Cardiac muscle cell (in vitro differentiated cells and primary cell): ENCODE measurements at regions not wholly inside any gene's neighbourhood (a gene's known extent, or its start where the extent isn't known, plus 50 kb on each side); places are given as distances from the start of the nearest gene placed in this dataset.
A peak's percentile ranks its signal among the peaks of the same experiment; 100 is the strongest.

ENCODE experiments used
- DNase-seq, 2 donors: peaks; one replicate each; pipeline versions ENCODE4 v3.0.0 to v3.0.0-alpha.2; 2010 to 2017; ENCODE audit warnings: low read depth in 1 of 2, low spot score in 1 of 2
- H3K27ac ChIP-seq: fragments of 200-600 bp; sonication (generic); 2 replicates; pipeline ENCODE4 v1.5.1; 2016
- H3K27me3 ChIP-seq: fragments of 200-600 bp; sonication (generic); 2 replicates; pipeline ENCODE4 v1.6.0; 2016; ENCODE audit warnings: control low read depth
- H3K36me3 ChIP-seq: fragments of 200-600 bp; sonication (generic); 2 replicates; pipeline ENCODE4 v1.5.1; 2016; ENCODE audit warnings: control low read depth
- H3K4me1 ChIP-seq: fragments of 200-600 bp; sonication (generic); 2 replicates; pipeline ENCODE4 v1.8.1; 2017; ENCODE audit warnings: low read depth, mild to moderate bottlenecking, mixed run types
- H3K4me3 ChIP-seq: fragments of 200-600 bp; sonication (generic); 2 replicates; pipeline ENCODE4 v1.5.1; 2016; ENCODE audit warnings: mild to moderate bottlenecking
- H3K9me3 ChIP-seq: fragments of 200-600 bp; sonication (generic); 2 replicates; pipeline ENCODE4 v1.5.1; 2017; ENCODE audit warnings: low read depth, mild to moderate bottlenecking, control low read depth
- CTCF ChIP-seq: IDR thresholded peaks from 2 replicates; pipeline ENCODE4 v1.5.1; 2012; ENCODE audit warnings: low read depth, mild to moderate bottlenecking, low read length

- H3K27me3 ChIP-seq: no peaks in the 10 kb centered on the region
- peak in 1 of 2 donors; percentile 3 for DNase-seq
- no peak overlapping the region for H3K4me3 ChIP-seq
- H3K9me3 ChIP-seq: no peaks in the 10 kb centered on the region
- no peak for TF ChIP-seq CTCF
- no peak overlapping the region for H3K27ac ChIP-seq
- no peaks in the 10 kb centered on the region for H3K4me1 ChIP-seq
- H3K36me3 ChIP-seq: no peaks in the 10 kb centered on the region
These were observed 403.8 kb downstream of the SLITRK5 start for GRCh38 chr13:88074794-88075510.

GRCh38 chr13:88085036-88085435 is 413.9 kb downstream of the SLITRK5 start:
- TF ChIP-seq CTCF: no peak
- no peak for DNase-seq
- no peaks in the 10 kb centered on the region for H3K36me3 ChIP-seq

GRCh38 chr13:88086577-88086976 is 415.4 kb downstream of the SLITRK5 start:
- no peak overlapping the region for H3K27ac ChIP-seq
- H3K27me3 ChIP-seq: no peaks in the 10 kb centered on the region
- no peak overlapping the region for H3K4me3 ChIP-seq
- no peak for TF ChIP-seq CTCF
- H3K4me1 ChIP-seq: no peaks in the 10 kb centered on the region
- H3K36me3 ChIP-seq: no peaks in the 10 kb centered on the region
- H3K9me3 ChIP-seq: no peaks in the 10 kb centered on the region
- no peak for DNase-seq

More at GRCh38 chr13:88085036-88085435, 413.9 kb downstream of the SLITRK5 start:
- H3K27me3 ChIP-seq: no peaks in the 10 kb centered on the region
- no peaks in the 10 kb centered on the region for H3K4me1 ChIP-seq
- no peaks in the 10 kb centered on the region for H3K9me3 ChIP-seq
- H3K4me3 ChIP-seq: no peak overlapping the region
- H3K27ac ChIP-seq: no peak overlapping the region

GRCh38 chr13:88097541-88097940 is 426.4 kb downstream of the SLITRK5 start:
- H3K9me3 ChIP-seq: no peaks in the 10 kb centered on the region
- H3K27ac ChIP-seq: no peak overlapping the region
- DNase-seq: no peak
- H3K36me3 ChIP-seq: no peaks in the 10 kb centered on the region
- H3K4me1 ChIP-seq: no peaks in the 10 kb centered on the region
- H3K4me3 ChIP-seq: no peak overlapping the region
- H3K27me3 ChIP-seq: no peaks in the 10 kb centered on the region
- no peak for TF ChIP-seq CTCF

GRCh38 chr13:88103824-88104223 is 432.7 kb downstream of the SLITRK5 start:
- Histone ChIP-seq H3K36me3 (no peaks in the 10 kb centered on the region), H3K4me3 (no peak overlapping the region), H3K4me1 (no peaks in the 10 kb centered on the region), H3K27me3 (no peaks in the 10 kb centered on the region), H3K9me3 (no peaks in the 10 kb centered on the region), H3K27ac (peak overlapping the region; percentile 61)
- TF ChIP-seq CTCF: no peak
- DNase-seq: peak in 1 of 2 donors; percentile 14
